ENCODE measurements at regions not wholly inside any gene's neighbourhood (a gene's known extent, or its start where the extent isn't known, plus 50 kb on each side); places are given as distances from the start of the nearest gene placed in this dataset.

DNA sequence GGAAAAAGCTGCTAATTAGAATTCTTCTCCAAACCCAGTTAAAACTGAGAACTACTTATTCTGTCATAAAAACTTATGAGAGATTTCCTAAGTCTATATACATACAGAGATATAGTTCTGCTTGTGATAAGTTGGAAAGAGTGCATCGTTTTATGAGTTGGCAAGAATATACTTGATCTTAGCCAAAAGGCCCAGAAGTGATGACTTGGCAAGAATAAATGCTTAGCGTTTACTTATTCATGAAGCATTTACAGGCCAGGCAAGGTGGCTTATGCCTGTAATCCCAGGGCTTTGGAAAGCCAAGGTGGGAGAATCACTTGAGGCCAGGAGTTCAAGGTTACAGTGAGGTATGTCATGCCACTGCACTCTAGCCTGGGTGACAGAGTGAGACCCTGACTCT, 81.7 kb downstream of the CYB561 start:
- TF ChIP-seq ZNF274 (IDR thresholded peaks at IDR 0.05; ENCODE audit: low read depth, low read length), result no peak
- TF ChIP-seq SUZ12 (IDR thresholded peaks at IDR 0.05; ENCODE audit: extremely low read depth, insufficient read depth, insufficient read length), result no peak

Measured in NT2/D1 (cell line).